ENCODE measurements at regions not wholly inside any gene's neighbourhood (a gene's known extent, or its start where the extent isn't known, plus 50 kb on each side); places are given as distances from the start of the nearest gene placed in this dataset.
A peak's percentile ranks its signal among the peaks of the same experiment; 100 is the strongest.
"Not testable (repeated sequence)": the region's sequence is repeated elsewhere in the genome, so short reads cannot be mapped to it uniquely, and the experiment has no call there.

DNA sequence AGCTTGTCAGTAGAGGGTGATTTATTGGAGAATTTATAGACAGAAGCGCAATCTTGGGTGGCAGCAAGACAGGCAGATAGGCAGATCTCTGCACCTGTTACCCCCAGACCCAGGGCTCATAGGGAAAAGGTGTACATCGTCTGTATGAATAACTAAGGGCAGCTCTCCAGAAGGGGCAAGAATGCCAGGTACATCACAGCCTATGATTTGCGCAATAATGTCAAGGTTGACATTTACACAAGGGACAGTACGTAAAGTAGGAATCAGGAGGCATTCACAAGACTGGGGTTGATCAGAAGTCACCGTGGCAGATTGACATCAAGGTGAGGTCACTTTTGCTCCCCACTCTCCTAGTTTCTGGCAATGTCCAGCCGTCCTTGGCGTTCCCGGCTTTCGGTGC, 524.1 kb downstream of the TRIML1 start:
- no peak for DNase-seq (ENCODE audit: low read depth)

DNA sequence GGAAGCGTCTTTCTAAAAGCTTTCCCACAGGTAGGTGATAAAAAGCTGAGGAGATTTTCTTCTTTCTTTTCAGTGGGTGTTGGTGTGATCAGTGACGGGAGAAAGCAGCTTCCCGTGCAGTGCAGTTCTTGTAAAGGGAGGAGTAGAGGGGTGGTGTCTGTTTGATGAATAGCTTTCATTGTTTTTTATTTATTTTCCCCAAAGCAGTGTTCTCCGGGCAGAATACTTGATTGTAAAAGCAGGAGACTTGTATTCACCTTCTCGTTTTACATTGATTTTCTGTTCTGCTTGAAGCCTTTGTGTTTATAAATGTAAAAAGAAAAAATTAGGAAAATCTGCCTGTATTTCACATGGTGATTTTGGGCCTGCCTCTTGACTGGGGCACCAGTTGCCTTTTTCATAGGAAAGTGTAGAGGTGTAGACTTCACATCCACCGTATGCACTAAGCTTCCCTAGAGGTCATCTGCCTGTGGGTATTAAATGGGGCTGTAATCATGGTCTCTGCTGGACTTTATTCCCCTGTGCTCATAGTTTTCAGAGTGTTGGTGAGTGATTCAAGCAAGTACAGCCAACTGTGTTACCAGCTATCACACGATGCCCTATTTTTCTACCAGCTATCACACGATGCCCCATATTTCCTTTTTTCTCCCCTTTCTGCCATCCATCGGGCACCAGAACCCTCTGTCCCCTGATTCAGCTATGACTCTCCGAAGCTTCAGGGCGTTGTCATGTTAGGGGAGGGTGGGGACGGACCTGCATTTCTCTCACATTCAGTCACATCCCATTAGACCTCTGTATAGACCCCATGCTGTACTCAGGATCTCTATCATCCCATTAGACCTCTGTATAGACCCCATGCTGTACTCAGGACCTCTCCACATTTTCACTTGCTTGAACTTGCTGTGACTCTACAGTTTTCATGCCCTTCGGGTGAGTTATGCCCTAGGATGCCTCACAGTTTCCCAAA, 526.5 kb downstream of the TRIML1 start:
- no peak for DNase-seq (ENCODE audit: low read depth)

DNA sequence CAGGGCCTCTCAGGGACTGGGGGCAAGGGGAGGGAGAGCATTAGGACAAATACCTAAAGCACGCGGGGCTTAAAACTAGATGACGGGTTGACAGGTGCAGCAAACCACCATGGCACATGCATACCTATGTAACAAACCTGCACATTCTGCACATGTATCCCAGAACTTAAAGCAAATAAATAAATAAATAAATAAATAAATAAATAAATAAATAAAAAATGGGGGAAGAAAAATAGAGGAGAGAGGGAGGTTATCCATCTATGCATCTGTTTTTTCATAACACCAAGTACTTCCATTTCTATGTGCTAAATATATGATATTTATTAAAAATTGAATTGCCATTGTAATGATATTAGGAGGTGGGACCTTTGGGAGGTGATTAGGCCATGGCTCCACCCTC, 539.5 kb downstream of the TRIML1 start:
- not testable (repeated sequence) for DNase-seq (ENCODE audit: low read depth)

DNA sequence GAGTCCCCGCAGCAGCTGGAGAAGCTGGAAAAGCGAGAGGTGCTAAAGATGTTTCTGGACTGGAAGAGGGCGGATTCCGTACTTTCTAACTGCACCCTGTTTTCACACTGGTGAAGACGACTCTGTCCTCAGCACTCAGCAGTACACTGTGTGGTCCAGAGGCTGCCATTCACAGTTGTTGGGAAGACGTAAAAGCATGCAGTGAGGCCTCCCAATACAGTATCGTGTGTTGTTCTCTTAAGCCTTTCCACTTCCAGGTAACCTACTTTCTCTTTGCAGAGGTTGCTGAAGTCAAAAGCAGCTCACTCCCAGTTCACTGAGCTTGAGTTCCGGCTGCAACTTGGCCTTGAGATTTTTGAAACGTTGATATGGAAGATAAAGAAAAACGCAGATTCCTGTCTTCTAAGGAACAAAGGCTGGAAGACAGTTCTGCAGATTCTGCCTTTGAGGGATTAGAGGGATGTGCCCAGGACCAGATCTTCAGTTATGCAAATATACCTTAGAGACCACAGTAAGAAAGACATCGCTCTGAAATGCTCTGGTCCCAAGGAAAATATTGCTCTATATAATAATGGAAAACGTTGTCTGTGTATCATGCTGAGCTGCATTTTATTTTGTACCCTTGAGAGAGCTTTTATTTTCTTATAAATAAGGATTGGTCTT, 540.9 kb downstream of the TRIML1 start:
- no peak for DNase-seq (ENCODE audit: low read depth)

DNA sequence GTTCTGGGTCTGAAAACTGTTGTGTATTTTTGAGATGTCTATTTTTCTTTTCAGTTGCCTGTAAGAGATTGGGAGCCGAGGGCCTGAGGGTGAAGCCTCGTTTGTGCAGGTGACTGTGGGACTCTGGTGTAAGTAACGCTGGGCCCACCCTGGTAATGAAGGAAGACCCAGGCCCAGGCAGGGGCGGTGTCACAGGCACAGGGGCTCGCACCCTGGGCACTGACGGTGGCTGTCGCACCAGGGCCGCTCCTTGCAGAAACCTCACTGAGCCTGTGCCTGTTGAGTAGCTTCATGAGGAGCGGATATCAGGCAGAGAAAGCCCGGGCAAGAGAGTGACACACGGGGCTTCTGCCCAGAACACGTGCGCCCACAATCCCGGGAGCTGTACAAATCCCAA, 541.4 kb downstream of the TRIML1 start:
- DNase-seq (ENCODE audit: low read depth) = no peak

DNA sequence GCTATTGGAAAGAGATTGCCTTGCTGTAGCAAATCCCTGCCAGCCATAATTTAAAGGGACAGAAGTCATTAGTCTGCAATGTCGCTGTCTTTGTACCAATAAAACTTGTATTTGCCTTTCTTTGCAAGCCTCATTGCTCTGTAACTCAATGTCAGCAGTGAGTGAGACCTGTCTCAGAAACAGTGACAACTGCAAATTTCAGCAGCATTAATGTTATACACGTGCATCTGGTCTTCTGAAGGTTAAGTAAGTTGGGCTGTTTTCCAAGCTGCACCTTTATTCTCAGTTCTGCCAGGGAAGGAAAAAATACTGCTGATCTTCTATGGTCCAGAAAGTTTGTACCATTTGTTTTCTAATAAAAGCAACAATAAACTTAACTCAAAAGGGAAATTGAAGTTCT, 543.1 kb downstream of the TRIML1 start:
- no peak for DNase-seq (ENCODE audit: low read depth)

DNA sequence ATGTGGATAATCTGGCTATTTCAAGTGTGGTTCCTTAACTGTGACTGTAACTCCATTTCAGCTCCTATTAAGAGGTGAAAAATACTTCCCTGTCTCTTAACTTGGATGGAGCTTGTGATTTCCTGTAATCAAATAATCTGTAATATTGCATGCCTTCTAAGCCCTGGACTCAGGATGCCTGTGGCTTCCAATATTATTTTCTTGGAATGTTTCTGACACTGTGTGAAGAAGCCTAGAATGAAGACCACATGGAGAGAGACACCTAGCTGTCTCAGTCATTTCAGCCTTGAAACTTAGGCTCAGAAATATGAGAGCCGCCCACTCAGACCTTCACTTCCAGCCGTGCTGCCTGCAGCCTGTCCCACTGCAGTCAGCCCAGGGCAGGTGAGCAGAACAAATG, 544.3 kb downstream of the TRIML1 start:
- no peak for DNase-seq (ENCODE audit: low read depth)

DNA sequence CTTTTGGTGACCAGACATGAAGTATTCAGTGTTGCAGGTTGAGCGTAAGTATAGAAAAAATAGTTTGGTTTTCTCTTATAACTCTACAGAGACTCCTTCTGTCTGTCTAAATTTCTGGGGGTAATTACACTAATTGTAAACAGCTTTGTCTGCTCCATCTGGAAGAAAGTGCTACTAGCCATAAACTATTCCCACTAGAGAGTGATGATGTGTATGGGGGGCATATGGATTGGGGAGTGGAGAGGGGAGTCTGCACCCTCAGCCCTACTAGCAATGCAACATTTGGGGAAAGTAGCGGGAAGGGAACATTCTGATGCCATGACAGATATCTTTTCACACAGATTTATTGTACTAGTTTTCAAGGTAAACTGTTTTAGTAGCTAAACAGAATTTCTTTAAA, 549.7 kb downstream of the TRIML1 start:
- no peak for DNase-seq (ENCODE audit: low read depth)

DNA sequence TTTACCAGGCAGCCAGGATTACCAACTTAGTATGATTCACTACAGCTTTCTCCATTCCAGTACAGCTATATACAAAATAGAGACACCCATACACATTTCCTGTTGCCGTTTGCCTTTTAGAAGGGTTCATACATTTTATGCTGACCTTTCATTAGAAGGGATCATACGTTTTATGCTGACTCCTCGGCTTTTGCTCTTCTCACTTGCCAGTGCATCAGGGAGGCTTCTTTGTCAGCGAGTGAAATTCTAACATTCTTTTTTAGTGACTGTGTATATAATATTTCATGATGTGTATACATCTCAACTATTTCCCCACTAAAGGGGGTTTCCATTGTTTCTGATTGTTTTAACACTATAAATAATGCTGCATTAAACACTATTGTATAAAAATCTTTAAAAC, 552.6 kb downstream of the TRIML1 start:
- peak; percentile 52 for DNase-seq (ENCODE audit: low read depth)

DNA sequence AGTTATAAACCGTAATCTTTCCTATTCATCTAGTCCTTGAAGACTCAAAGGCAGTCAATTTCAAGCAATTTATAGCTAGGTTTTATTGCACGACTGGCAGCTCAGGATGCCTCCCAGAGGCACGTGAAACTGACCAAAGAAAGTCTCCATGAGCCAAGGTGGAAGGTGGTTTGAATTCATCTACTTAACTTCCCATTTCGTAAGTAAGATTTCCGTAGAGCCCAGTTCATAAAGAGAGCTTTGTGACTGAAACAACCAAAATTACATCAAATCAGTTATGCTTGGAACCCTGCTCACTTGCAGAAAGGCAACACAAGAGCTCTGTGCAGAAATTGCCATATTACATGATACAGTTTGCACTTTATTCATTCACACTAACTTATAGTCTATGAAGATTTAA, 556.0 kb downstream of the TRIML1 start:
- no peak for DNase-seq (ENCODE audit: low read depth)

DNA sequence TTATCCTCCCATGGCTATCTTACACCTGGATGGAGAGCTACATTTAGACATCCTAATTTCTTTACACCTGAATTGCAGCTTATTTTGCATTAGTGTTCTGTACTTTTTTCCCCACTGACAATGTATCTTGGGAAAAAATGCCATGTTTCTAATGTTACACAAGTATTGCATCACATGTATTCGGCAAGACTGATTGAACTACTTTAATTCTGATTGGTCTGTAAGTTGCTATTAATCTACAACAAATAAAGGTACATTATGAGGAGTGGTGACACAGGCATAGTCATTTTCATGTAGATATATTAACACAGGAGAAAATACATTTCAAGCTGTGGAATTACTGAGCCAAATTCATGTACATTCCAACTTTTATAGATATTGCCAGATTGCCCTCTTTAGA, 558.0 kb downstream of the TRIML1 start:
- DNase-seq (ENCODE audit: low read depth) = no peak

DNA sequence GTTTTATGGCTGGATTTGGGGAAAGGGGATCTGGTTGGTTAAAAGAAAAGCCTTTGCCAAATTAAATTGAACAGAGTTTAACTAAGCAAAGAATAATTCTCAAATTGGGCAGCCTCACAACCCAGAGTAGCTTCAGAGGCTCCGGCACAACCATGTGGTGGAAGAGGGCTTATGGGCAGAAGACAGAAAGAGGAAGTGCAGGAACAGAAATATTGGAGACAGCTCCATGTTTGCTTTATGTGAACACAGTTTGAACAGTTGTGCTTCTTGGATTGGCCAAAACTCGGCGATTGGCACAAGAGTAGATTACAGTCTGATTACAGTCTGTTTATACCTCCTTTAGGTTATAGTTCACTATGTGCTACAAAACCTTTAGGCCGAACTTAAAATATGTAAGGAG, 562.7 kb downstream of the TRIML1 start:
- no peak for DNase-seq (ENCODE audit: low read depth)

DNA sequence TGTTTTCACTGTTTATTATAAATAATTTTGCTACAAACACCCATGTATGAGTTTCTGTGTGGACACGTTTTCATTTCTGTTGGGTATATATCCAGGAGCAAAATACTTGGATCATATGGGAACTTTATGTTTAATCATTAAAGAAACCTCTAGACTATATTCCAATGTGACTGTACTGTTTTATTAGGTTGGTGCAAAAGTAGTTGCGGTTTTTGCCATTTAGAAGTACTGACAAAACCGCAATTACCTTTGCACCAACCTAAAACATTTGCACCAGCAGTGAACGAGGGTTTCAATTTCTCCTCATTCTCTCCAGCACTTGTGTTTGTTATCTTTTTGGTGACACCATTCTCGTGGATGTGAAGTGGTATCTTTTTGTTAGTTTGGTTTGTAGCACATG, 565.0 kb downstream of the TRIML1 start:
- no peak for DNase-seq (ENCODE audit: low read depth)

DNA sequence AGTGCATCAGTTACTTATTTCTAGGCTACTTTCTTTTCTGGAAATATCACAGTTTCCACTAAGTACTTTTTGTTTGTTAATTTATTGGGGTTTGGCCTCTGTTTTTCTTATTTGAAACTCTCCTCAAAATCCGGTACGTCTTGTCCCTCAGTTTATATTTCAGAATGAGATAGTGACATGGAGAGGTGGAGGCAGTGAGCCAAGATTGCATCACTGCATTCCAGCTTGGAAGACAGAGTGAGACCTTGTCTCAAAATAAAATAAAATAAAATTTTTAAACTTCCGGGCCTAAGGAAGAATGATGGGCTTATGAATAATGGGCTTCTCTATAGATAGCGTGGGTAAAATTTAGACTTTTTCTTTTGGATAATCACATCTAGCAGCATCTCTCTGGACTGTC, 567.8 kb downstream of the TRIML1 start:
- DNase-seq (ENCODE audit: low read depth) = peak; percentile 31

DNA sequence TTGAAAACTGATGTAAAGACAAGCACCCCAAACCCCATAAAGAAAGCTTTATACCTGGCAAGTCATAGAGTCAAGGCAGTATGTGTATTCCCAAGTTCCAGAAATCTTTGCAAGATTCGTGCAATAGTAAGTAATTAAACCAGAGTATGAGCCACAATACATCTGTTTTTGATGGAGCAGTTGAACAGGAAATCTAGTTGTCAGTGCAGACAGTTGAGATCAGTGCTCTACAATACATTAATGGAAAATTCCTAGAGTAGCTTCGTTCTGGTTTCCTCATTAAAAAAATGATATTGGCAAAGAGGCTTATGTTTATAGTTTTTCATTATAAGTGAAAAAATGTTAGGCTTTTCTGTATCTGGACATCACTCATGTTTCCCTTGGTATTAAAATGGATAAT, 575.3 kb downstream of the TRIML1 start:
- peak; percentile 19 for DNase-seq (ENCODE audit: low read depth)

DNA sequence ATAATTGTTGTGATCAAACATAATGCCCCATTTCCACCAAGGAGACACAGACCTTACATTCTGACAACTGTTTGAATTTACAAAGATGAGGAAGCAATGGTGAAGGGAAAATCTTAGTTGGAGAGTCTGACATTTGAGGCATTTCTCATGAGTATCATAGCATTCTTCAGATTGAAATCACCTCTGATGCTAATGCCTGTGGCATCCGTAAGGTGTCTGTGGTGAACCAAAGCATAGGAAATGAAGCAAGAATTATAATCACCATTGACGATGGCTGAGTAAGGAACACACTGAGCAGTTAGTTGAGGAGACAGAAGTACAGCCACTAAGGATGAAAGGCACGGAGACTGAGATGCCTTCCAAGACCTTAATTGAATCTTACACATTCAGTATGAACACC, 575.7 kb downstream of the TRIML1 start:
- DNase-seq (ENCODE audit: low read depth) = peak; percentile 76

DNA sequence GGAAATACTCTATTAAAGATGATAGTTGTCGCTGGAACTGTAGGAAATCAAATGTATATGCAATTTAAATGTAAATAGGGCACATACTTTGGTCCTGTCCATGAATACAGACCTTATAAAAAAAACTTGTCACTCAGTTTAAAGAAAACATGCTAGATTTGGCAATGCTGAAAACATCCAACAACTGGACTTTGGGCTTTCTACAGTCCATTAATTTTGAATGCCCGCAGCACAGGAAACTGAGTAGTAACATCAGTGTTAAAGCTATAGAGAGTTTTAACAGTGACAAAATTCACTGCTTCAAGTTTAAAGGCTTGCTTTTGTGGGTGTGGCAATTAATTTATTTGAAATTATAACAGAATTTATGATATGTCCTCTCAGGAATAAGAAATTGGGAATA, 578.4 kb downstream of the TRIML1 start:
- DNase-seq (ENCODE audit: low read depth) = no peak

DNA sequence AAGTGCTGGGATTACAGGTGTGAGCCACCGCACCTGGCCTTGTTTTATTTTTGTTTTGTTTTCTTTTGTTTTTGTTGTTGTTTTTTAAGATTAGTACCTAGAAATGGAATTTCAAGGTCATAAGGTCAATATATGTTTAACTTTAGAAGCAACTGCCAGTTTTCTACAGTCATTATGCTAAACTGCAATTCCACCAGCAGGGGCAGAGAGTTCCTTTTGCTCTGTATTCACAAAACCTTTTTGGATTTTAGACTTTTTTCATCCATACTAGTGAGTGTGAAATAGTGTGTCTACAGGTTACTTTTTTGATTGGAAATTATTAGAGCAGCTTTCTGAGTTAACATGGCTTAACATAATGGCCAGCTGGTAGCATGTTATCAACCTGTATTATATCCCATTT, 580.6 kb downstream of the TRIML1 start:
- no peak for DNase-seq (ENCODE audit: low read depth)

DNA sequence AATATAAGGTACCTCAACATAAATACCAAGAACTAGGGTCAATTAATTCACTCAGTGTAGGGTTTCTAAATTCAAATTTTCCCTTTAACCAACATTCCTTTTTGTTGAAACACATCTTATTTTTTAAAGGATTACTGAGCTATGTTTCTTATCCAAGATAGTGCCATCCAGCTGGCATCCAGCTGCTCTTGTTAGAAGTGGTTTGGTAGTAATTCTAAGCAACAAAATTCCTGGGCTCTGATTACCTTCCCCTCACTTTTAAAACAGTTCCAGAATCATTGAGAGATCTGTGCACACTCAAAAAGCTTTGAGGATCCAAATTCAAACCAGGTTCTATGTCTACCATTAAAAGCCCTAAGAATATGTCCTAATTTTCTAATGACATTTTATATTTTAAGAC, 583.7 kb downstream of the TRIML1 start:
- DNase-seq (ENCODE audit: low read depth) = no peak

DNA sequence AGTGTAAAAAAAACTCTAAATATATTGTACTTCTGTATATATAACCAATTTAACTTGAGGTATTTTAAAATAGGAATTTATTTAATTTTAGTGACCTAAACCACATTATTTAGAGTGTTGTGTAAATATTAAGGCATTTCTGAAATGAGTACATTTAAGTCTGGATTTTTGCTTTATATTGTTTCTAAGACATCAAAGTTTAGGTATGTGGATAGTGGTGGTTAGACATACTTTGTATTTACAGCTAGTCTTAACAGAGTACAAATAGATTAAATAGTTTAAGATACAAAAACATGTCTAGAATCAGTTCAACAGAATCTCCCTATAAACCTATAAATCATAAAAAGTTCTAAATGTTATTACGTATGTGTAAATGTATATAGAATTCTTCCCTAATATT, 588.5 kb downstream of the TRIML1 start:
- peak; percentile 10 for DNase-seq (ENCODE audit: low read depth)

DNA sequence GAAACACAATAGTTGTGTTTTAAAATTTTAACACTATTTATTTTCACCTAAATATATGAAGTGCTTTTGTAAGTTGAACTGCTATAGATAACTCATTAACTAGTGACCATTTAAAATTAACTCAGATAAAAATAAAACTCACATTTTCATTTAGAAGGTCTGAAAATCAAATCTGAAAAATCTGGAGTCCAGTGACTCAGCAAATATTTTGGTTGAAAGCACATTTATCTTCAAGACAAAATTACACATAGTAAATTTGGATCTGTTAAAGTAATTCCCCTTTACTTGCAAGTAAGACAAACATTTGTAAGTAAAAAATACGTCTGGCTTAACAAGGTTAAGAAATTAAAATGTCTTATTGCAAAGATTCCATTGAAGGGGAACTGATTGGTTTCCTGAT, 589.1 kb downstream of the TRIML1 start:
- no peak for DNase-seq (ENCODE audit: low read depth)

DNA sequence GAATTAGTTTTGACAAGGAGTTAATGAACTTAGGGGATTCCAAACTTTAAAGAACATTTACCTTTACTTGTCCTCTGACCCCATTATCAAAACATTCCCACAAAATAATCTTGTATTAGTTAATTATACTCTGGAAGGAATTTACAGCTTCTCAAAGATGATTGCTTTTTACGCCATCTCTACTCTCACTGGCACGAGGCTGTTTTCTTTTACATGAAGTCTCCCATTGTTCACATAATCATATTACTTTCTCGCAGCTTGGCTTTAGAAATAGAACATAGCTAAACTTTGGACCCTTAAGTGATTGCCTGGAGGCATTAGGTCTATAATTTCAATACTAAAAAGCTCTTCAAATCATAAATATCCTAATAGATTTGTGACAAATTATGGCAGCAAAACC, 592.9 kb downstream of the TRIML1 start:
- no peak for DNase-seq (ENCODE audit: low read depth)

DNA sequence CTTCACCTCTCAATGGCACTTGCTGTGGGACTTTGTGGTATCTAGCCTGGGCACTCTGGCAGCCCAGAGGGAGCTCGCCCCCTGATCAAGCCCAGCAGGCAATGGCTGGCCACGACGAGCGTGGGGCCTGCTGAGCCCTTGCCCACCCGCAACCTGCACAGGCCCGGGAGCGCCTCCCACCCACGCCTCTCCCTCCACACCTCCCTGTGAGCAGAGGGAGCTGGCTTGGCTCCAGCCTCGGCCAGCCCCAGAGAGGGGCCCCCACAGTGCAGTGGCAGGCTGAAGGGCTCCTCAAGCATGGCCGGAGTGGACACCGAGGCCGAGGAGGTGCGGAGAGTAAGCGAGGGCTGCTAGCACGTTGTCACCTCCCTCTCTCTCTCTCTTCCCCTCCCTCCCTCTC, 595.8 kb downstream of the TRIML1 start:
- no peak for DNase-seq (ENCODE audit: low read depth)

Measured in iris pigment epithelial cell (primary cell).